ENCODE measurements at regions not wholly inside any gene's neighbourhood (a gene's known extent, or its start where the extent isn't known, plus 50 kb on each side); places are given as distances from the start of the nearest gene placed in this dataset.

DNA sequence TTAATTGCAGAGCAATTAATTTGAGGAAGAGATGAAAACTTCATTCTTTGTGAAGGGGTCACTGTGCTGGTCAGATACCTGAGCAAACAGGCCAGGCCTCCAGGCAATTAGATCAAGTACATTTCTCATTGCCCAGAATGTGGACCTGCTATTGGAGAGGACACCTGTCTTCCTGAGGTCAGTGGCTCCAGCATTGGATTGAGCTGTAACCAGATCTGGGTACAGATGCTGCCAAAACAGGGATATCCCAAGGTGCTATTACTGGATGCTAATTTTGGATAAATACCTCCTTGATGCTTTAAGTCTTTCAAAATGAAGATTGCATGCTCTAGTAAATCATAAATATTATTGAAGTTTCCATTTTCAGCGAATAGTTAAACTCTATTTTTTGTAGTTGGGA is 131.5 kb downstream of the FAM161A start:
- peak in 1 of 3 donors; percentile 19 for DNase-seq

DNA sequence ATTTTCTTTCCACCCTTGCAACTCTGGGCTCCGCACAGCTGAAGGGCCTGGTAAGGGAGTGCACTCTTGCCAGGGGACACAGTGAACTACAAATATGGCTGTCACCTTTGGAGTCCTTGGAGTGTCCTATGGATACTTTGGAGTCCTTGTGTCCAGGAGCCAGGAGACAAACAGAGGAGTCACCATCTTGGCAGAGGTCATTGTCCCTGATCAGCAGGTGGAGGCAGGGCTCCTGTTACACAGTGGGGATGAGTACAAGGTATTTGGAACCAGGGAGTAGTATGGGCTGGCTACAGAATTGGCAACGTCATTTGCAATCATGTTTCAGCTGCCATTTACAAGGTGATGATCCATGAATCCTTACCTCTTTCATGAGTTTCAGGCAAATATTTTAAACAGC is 132.5 kb downstream of the FAM161A start:
- DNase-seq, result no peak

GRCh38 chr2:61720911-61721310 is 132.9 kb downstream of the FAM161A start:
- DNase-seq, result no peak

GRCh38 chr2:61718965-61719364 is 134.9 kb downstream of the FAM161A start:
- DNase-seq, result no peak

- no peak for DNase-seq
These were observed 138.4 kb downstream of the FAM161A start for GRCh38 chr2:61715506-61715905.

GRCh38 chr2:61714210-61714609 is 139.7 kb downstream of the FAM161A start:
- no peak for DNase-seq

GRCh38 chr2:61713457-61713856 is 140.4 kb downstream of the FAM161A start:
- no peak for DNase-seq

- no peak for DNase-seq
These were observed 141.8 kb downstream of the FAM161A start for GRCh38 chr2:61712060-61712459.

DNA sequence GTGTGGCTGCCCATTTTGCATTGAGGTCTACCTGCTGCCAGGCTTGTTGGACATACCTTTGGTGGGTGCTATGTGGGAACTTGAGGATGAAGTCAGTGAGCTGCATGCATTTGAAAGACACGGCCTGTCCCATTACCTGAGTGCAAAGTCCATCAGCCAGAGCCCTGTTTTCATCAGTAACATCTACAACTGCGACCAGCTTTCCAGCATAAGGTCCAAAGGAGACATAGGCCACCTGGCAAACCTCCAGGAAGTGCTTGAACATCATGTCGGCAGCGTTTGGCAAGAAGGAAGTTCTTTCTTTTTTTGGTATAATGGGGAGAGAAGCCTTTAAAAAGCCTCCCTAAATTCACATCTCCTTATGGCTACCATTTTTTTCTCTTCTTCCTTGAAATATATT is 143.1 kb downstream of the FAM161A start:
- DNase-seq, result no peak

DNA sequence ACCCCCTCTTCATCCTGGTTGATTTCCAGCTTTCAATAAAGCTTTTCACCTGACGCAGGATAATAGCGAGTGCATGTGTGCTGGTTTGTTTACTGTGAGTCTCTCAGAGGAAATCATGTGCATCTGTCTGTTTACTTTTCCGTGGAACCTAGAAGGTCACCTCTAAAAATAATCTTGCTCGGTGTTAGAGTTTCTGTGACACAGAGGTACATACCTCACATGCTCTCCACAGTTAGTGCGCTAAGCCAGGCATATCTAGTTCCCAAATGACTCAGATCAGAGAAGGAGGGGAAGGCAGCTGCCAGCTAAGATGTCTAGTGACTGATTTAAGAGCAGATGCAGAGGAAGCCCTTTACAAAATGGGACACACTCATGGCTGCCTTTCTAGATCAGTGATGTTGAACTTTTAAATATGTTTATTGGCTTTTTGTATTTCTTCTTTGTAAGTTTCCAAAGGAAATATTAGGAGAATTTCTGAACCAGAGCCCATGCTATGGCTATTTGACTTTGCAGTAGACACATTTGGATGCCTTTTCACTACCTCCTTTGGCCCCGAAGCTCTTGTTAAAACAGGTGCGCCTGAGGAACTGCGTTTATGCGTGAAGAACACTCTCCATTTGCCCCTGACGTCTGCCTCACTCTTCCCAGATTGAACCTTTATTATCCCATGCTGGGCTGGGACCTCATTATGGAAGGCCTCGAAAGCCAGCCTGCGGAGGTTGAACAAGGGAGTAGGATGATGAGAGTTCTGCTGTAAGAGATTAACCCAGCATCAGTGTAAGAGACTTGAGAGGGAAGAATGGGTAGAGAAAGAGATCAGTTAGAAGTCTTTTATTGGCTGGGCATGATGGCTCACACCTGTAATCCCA is 145.6 kb downstream of the FAM161A start:
- peak; percentile 34 to 74 (median 42) for DNase-seq

DNA sequence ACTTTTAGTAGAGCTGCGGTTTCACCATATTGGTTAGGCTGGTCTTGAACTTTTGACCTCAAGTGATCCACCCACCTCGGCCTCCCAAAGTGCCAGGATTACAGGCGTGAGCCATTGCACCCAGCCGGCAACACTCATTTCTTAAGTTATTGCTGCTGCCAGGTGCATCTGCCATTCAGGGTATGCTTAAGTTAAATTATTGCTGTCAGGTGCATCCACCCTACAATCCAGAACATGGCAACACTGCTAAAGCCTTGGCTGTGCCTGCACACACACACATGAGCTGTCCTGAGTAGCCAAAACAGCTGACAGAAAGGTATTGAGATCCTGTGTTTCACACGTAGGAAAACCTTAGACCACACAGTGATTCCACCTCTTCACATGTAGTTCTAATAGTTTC is 148.2 kb downstream of the FAM161A start:
- DNase-seq, result peak; percentile 22 to 62 (median 32)

GRCh38 chr2:61704364-61704763 is 149.5 kb downstream of the FAM161A start:
- no peak for DNase-seq

DNA sequence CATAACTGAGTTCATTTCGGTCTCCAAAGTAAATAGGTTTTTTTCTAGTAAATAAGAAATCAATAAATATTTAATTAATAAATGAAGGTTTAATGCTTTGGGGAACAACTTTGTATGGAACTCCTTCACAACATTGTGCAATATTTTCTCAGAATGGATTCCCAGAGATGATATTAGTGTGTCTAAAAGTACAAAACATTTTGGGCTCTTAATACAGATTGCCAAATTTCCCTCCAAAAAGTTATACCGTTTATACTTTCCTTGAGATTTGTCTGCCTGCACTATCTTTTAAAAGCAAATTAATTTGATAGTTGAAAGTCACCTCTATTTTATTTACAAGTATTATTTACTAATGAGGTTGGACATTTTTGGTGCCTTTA is 151.8 kb downstream of the FAM161A start:
- no peak for DNase-seq

DNA sequence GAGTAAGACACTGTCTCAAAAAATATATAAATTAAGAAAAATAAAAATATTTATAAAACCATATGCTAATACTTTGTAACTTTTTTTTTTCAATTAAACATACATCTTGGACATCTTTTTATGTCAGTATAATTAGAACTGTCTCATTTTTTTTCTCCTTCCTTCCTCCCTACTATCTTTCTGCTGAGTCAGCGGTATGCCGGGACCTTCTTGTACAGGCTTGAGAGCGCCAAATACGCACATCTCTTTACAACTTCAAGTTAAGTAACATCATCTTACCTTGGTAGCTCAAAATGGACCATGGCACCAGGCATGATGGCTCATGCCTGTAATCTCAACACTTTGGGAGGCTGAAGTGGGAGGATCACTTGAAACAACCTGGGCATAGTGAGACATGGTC is 153.4 kb downstream of the FAM161A start:
- DNase-seq, result no peak

- DNase-seq, result peak; percentile 87 to 94 (median 92)
These were observed 156.4 kb upstream of the XPO1 start for GRCh38 chr2:61694312-61695274.

- DNase-seq, result no peak
These were observed 155.6 kb upstream of the XPO1 start for GRCh38 chr2:61693744-61694143.

DNA sequence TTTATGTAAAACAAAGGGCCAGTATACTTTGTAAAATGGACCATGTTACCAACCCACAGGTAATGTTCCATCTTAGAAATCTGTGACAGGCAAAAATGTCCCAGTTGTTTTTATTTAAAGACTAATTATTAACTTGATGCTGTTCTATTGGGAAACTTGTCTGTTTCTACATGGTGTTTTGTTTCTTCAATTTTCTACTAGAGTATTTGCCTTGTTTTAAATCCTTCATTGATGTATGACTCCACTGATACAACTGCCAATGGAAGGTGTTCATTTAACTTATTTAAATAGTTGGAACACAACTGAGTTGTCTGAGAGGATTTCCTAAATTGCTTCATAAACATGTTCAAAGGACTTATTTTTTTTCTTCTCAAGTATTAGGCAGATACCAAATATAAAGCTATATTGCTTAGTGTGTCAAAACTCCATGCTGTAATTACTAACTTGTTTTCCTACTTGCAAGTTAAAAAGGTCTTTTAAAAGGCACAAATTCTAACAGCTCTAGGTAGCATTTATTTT is 152.0 kb upstream of the XPO1 start:
- DNase-seq, result no peak

DNA sequence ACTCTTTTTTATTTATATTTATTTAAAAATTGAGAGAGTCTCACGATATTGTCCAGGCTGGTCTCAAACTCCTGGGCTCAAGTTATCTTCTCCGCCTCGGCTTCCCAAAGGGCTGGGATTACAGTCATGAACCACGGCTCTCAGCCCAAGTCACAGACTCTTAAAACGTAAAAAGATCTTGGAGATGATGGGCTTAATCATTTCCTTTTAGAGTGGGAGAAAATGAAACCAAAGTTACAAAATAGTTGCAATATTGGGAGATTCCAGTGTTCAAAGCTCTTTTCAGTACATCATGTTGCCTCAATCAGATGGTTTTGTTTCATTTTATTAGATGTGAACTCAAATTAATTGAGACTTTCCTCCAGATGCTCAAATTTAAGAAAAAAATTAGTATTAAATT is 151.4 kb upstream of the XPO1 start:
- no peak for DNase-seq

DNA sequence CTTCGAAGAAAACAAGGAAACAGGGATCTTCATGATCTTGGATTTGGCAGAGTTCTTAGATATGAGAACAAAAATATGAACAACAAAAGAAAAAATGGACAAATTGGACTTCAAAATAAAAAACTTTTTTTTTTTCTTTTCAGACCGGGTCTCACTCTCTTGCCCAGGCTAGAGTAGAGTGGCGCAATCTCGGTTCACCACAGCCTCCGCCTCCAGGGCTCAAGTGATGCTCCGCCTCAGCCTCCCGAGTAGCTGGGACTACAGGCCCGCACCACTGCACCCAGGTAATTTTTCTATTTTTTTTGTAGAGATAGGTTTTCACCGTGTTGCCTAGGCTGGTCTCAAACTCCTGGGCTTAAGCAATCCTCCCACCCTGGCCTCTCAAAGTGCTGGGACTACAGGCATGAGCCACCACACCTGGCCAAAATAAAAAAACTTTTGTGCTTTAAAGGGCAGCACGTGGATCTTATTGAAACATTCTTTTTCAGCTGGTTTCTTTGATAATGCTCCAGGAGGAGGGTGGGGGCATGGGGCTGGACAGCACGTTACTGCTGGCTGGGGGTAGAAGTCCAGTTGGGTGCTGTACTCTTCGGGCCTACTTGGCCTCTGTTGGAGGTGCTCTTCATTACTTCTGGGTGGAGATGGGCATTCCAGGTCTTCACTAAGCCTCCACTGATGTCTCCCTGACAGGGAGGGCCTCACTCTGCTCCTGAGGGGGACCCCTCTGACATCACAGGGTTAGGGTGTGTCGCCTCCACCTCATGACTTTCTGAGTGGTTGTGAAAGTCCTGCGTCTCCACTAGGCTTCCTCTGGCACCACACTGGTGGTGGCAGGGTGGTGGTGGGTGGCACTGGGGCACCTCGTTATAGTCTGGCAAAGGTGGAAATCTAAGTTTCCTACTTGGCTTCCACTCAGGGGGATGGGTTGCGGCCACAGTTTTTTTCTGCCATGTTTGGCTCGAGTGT is 150.5 kb upstream of the XPO1 start:
- DNase-seq, result no peak

GRCh38 chr2:61679096-61679495 is 140.9 kb upstream of the XPO1 start:
- no peak for DNase-seq

DNA sequence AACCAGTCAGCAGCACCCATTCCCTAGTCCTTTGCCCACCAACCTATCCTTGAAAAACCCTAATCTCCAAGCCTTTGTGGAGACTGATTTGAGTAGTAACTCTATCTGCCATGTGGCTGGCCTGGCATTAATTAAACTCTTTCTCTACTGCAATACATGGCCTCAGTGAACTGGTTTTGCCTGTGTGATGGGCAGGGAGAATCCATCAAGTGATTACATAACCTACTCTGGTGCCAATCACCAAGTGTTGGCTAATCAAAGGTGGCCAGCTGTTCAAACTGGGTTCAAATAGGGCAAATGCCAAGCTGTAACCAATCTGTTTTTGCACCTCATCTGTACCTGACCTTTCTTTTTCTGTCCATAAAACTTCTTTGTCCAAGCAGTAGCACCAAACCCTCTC is 139.8 kb upstream of the XPO1 start:
- DNase-seq, result no peak
